ENCODE measurements at regions not wholly inside any gene's neighbourhood (a gene's known extent, or its start where the extent isn't known, plus 50 kb on each side); places are given as distances from the start of the nearest gene placed in this dataset.

DNA sequence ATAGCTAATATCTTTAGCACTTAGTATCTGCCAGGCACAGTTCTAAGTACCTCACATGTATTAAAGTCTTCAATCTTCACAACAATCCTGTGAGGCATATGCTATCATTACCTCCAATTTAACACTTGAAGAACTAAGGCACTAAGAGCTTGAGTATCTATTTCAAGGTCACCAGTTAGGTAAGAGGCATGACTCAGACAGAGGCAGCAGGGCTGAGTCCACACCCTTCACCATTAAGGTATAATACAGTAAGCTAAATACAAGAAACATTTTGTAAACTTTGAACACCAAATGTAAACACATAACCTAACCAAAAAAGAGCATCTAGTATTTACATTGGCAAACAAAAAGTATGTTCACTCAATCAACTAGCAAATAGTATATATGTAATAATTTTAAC is 1410.9 kb downstream of the PCDH18 start:
- no peak for DNase-seq

- no peak for DNase-seq
These were observed 1418.4 kb downstream of the PCDH18 start for GRCh38 chr4:136113921-136114320.

GRCh38 chr4:136112116-136112515 is 1420.2 kb downstream of the PCDH18 start:
- DNase-seq = no peak

DNA sequence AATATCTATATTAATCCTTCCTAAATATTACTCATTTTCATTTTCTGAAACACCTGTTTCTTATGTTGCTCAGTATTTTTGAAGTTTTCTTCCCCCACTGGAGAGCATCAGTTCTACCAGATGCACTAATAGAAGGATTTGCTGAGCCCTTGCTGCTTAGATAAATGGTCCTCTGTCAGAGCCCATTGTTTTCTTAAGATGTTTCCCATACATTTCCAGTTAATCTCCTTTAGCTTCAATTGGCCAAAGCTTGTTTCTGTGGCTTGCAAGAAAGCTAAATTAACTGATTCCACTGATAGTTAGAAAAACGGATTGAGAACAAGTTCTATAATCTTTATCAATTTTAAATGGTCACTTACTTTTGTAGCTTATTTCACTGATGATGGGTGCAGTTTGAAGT is 1425.5 kb downstream of the PCDH18 start:
- DNase-seq = no peak

- DNase-seq = no peak
These were observed 1428.7 kb downstream of the PCDH18 start for GRCh38 chr4:136103616-136104015.

- no peak for DNase-seq
These were observed 1434.6 kb downstream of the PCDH18 start for GRCh38 chr4:136097676-136098075.

DNA sequence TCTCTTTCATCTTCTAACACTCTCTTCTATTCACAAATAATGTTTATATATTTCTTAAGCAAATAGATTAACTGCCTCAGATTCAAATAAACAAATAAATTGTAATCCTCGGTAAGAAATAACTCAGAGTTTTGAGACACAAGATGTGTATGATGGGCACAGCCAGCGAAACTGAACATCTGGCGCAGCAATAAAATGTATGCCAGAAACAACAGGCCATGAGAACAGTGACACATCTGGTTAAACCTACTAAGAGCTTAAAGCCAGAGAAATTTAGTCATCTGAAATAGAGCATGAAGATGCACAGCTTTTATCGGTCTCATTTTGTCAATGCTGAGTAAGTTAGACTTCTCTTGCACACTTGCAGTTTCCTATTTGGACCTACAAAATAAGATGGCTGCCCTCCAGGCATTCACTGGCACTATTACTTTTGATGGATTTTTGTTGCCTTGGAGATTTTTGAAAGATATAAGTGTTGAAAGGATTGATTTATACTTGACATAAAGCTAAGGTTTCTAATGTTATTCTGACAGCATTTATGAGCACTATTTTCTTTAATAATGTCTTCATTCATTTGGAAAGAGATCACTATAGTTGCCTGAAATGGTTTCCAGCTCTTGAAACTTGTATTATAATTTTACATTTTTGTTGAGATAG is 1444.0 kb downstream of the PCDH18 start:
- no peak for DNase-seq

DNA sequence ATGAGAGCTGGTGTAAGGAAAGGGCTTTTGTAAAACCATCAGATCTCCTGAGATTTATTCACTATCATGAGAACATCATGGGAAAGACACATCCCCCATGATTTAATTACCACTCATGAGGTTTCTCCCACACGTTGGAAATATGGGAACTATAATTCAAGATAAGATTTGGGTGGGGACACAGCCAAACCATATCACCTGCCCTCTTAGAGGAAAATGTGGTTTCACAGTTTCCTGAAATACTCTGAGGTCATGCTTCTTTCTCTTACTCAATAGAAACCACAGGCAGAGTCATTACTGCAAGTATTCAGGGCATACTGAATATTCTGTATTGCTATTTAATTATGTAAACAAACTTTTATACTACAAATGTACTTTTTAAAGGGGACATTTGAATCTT is 1453.3 kb downstream of the PCDH18 start:
- no peak for DNase-seq

DNA sequence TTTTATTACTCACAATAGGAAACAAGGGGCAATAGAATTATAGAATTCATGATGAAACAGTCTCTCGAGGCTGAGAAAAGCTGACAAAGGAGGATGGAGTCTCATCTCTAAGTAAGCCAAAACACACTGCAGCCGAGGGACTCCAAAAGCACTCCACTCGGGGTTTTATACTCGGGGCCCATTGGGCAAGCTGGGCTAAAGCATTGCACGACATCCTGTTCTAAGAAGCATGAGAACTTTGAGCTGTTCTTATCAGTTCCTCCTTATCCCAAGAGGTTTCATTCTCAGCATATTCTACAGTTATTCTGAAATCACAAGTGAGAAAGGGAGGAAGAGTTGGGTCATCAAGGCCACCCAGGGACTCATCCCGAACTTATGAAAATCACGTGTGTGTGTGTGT is 1475.5 kb downstream of the PCDH18 start:
- no peak for DNase-seq

GRCh38 chr4:136055360-136055759 is 1476.9 kb downstream of the PCDH18 start:
- DNase-seq = no peak

GRCh38 chr4:136036744-136037143 is 1495.5 kb downstream of the PCDH18 start:
- no peak for DNase-seq

- DNase-seq = no peak
These were observed 1499.9 kb downstream of the PCDH18 start for GRCh38 chr4:136032391-136032790.

- no peak for DNase-seq
These were observed 1506.8 kb downstream of the PCDH18 start for GRCh38 chr4:136025540-136025939.

DNA sequence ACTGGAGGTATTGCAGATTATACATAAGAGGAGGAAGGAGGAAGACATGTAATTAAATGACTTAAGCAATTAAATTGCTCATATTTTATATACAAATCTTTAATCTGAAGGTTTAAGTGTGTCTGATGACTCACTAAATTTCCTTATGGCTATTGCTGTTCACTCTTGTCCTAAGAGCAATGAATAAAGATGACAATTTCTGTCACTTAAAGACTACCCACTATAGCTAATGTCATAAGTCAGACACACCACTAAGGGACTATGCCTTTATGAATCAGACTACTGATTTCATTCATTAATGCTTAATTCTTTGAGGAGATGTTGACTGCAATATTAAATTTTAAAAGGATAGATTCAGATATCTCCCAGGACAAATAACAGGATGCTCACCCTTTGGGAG is 1514.7 kb downstream of the PCDH18 start:
- DNase-seq = no peak

GRCh38 chr4:136012220-136012619 is 1520.1 kb downstream of the PCDH18 start:
- no peak for DNase-seq

GRCh38 chr4:136009258-136009832 is 1522.9 kb downstream of the PCDH18 start:
- no peak for DNase-seq

GRCh38 chr4:136007991-136008390 is 1524.3 kb downstream of the PCDH18 start:
- DNase-seq = no peak

DNA sequence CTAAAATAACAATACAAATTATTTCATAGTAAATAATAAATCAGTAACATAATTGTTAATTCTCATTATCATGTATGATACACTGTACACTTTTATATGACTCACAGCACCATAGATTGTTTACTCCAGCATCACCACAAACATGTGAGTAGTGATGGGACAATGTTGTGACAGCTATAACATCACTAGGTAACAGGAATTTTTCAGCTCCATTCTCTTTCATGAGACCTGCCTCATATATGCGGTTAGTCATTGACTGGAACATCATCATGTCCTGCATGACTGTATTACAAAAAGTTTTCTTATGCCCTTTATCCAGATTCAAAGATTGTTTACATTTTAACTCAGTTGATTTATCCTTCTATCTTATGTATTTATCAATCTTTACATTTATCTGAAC is 1530.0 kb downstream of the PCDH18 start:
- no peak for DNase-seq

DNA sequence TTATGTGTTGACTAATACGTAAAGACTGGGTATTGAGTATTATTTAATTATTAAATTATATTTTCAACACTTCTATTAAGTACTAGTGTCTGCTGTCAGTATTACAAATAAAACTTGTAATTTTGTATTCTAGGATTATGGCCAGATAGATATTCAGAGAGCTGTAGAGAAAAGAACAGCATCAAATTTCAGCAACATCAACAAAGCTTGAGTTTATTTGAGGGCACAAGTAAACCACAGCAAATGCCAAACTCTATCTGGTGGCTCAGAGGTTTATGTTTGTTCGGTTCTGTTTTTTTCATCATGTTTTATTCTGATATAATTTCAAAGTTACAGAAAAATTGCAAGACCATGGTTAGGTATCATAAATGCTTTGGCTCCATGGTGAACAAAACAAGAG is 1530.5 kb downstream of the PCDH18 start:
- no peak for DNase-seq

- no peak for DNase-seq
These were observed 1532.0 kb downstream of the PCDH18 start for GRCh38 chr4:136000246-136000645.

GRCh38 chr4:135994360-135994759 is 1537.9 kb downstream of the PCDH18 start:
- no peak for DNase-seq

GRCh38 chr4:135976860-135977259 is 1555.4 kb downstream of the PCDH18 start:
- DNase-seq = no peak

- no peak for DNase-seq
These were observed 1565.4 kb downstream of the PCDH18 start for GRCh38 chr4:135966936-135967335.

GRCh38 chr4:135963009-135963408 is 1569.3 kb downstream of the PCDH18 start:
- DNase-seq = no peak

Measured in anterior cingulate cortex (tissue), 58 donors.